IMR-90 (cell line): ENCODE measurements at regions not wholly inside any gene's neighbourhood (a gene's known extent, or its start where the extent isn't known, plus 50 kb on each side); places are given as distances from the start of the nearest gene placed in this dataset.

Experiments used
- CTCF ChIP-seq: conservative IDR thresholded peaks from 2 replicates; pipeline ENCODE4 v1.5.1; 2012; ENCODE audit warnings: mild to moderate bottlenecking, low read depth, low read length, improper control_type of control experiment
- ELK1 ChIP-seq: fragments of 150-350 bp; IDR thresholded peaks from 2 replicates; pipeline ENCODE4 v1.6.1; 2016; ENCODE audit warnings: low read depth, mild to moderate bottlenecking, low read length, moderate library complexity, borderline replicate concordance
- FOS ChIP-seq: fragments of 150-350 bp; IDR thresholded peaks from 2 replicates; pipeline ENCODE4 v1.6.1; 2016; ENCODE audit warnings: low read depth, low read length
- POLR2A ChIP-seq: IDR thresholded peaks from 2 replicates; pipeline ENCODE4 v1.6.1; 2012; ENCODE audit warnings: mild to moderate bottlenecking, low read depth, low read length
- SMC3 ChIP-seq: fragments of 150-350 bp; IDR thresholded peaks from 2 replicates; pipeline ENCODE4 v1.6.1; 2016; ENCODE audit warnings: low read depth, mild to moderate bottlenecking, antibody characterized with exemption, low read length, moderate library complexity
- USF2 ChIP-seq: fragments of 150-350 bp; IDR thresholded peaks from 2 replicates; pipeline ENCODE4 v1.6.1; 2017; ENCODE audit warnings: mild to moderate bottlenecking, antibody characterized with exemption, low read length, low read depth

- TF ChIP-seq CTCF (no peak), FOS (no peak), POLR2A (no peak), SMC3 (no peak), USF2 (no peak), ELK1 (no peak)
Measured at GRCh38 chr6:102942206-102942605, 1548.7 kb downstream of the GRIK2 start.
